Lower leg skin (tissue), 3 donors: ENCODE measurements at regions not wholly inside any gene's neighbourhood (a gene's known extent, or its start where the extent isn't known, plus 50 kb on each side); places are given as distances from the start of the nearest gene placed in this dataset.

Source experiments
- POLR2A ChIP-seq, 2 donors: fragments of 450-650 bp; IDR thresholded peaks; one replicate each; pipeline ENCODE4 v1.6.1; 2016 to 2017; ENCODE audit warnings: antibody characterized with exemption in 2 of 2, mild to moderate bottlenecking in 1 of 2, moderate library complexity in 1 of 2
- TF ChIP-seq, protein P1 (sequence below), 3 donors: fragments of 450-650 bp; IDR thresholded peaks; one replicate each; pipeline ENCODE4 v1.5.1; 2016; ENCODE audit warnings: antibody characterized with exemption in 3 of 3, mild to moderate bottlenecking in 3 of 3, moderate library complexity in 2 of 3

DNA sequence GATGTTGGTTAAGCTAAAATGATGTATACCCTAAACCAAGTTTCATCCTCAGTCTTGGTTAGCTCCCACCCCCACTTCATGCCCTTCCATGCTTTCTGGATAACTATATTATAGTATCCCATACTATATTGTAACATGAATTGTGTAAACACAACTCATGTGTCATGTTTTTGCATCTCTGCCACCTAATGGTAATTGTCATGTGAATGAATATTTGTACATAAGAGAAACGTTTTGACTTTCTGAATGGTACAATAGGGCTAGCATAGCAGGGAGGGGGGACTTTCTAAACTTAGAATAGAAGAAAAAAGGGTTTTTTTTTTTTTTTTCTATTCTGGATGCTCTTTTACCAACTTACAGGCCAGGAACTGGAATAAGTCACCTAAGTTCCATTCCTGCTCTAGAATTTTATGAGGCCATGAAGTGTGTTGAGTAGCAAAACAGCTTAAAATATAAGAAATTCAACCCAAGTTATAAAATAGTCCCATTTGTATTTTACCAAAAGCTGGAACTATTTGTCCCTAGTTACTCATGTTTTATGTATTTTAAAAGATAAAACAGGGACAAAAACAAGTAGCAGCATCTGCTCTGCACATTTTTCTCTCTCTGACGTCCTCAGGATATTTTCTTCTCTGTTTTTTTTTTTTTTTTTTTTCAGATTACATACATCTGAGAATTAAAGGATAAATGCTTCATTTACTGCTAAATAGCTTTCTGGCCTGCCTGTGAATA lies 77.4 kb downstream of the HLX start:
- TF ChIP-seq POLR2A (IDR thresholded peaks at IDR 0.05) = no peak
- TF ChIP-seq, protein P1, sequence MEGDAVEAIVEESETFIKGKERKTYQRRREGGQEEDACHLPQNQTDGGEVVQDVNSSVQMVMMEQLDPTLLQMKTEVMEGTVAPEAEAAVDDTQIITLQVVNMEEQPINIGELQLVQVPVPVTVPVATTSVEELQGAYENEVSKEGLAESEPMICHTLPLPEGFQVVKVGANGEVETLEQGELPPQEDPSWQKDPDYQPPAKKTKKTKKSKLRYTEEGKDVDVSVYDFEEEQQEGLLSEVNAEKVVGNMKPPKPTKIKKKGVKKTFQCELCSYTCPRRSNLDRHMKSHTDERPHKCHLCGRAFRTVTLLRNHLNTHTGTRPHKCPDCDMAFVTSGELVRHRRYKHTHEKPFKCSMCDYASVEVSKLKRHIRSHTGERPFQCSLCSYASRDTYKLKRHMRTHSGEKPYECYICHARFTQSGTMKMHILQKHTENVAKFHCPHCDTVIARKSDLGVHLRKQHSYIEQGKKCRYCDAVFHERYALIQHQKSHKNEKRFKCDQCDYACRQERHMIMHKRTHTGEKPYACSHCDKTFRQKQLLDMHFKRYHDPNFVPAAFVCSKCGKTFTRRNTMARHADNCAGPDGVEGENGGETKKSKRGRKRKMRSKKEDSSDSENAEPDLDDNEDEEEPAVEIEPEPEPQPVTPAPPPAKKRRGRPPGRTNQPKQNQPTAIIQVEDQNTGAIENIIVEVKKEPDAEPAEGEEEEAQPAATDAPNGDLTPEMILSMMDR (IDR thresholded peaks at IDR 0.05) = no peak
